Ovary (tissue), 3 donors: ENCODE measurements at regions not wholly inside any gene's neighbourhood (a gene's known extent, or its start where the extent isn't known, plus 50 kb on each side); places are given as distances from the start of the nearest gene placed in this dataset.

Experiments
- CTCF ChIP-seq, 3 donors: fragments of 450-650 bp in 2 of 3; fragments of 200-600 bp in 1 of 3; IDR thresholded peaks; one replicate each; pipeline versions ENCODE4 v1.5.1 to v1.8.0; 2016 to 2022; ENCODE audit warnings: antibody characterized with exemption in 3 of 3, mild to moderate bottlenecking in 1 of 3
- POLR2A ChIP-seq: fragments of 450-650 bp; IDR thresholded peaks from one replicate; pipeline ENCODE4 v1.6.1; 2017; ENCODE audit warnings: antibody characterized with exemption, mild to moderate bottlenecking, moderate library complexity
- donor health status: DM: no; HTN: no; CAD: no.

- TF ChIP-seq CTCF (IDR thresholded peaks at IDR 0.05) (no peak), POLR2A (no peak)
These were observed 81.3 kb upstream of the CXCL12 start for GRCh38 chr10:44466236-44466635.
